ENCODE measurements at regions not wholly inside any gene's neighbourhood (a gene's known extent, or its start where the extent isn't known, plus 50 kb on each side); places are given as distances from the start of the nearest gene placed in this dataset.

DNA sequence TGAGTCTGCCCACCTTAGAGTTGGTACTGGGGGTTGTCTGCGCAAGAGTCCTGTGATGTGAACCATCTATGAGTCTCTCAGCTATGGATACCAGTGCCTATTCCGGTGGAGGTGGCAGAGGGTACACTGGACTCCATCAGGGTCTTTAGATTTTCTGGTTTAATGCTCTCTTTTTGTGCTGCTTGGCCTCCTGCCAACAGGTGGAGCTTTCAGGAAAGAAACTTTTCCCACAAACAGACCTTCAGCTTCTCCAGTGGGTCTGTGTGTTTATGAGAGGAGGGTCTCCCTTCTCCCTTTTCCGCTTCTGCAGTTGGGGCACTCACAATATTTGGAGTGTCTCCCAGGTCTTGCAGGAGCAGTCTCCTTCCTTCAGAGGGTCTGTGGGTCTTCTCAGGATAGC is 1721.9 kb upstream of the SLC39A10 start:
- ATAC-seq (ENCODE audit: low FRiP score) (no peak), DNase-seq (ENCODE audit: low spot score) (no peak)
- TF ChIP-seq, protein P1, sequence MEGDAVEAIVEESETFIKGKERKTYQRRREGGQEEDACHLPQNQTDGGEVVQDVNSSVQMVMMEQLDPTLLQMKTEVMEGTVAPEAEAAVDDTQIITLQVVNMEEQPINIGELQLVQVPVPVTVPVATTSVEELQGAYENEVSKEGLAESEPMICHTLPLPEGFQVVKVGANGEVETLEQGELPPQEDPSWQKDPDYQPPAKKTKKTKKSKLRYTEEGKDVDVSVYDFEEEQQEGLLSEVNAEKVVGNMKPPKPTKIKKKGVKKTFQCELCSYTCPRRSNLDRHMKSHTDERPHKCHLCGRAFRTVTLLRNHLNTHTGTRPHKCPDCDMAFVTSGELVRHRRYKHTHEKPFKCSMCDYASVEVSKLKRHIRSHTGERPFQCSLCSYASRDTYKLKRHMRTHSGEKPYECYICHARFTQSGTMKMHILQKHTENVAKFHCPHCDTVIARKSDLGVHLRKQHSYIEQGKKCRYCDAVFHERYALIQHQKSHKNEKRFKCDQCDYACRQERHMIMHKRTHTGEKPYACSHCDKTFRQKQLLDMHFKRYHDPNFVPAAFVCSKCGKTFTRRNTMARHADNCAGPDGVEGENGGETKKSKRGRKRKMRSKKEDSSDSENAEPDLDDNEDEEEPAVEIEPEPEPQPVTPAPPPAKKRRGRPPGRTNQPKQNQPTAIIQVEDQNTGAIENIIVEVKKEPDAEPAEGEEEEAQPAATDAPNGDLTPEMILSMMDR (IDR thresholded peaks at IDR 0.05), result no peak

GRCh38 chr2:193929131-193929530 is 1727.9 kb upstream of the SLC39A10 start:
- no peak for DNase-seq (ENCODE audit: low spot score)
- ATAC-seq (ENCODE audit: low FRiP score), result no peak
- TF ChIP-seq, protein P1 (IDR thresholded peaks at IDR 0.05), result no peak

GRCh38 chr2:193907561-193907960 is 1712.8 kb upstream of the TMEFF2 start:
- DNase-seq (ENCODE audit: low spot score) (no peak), ATAC-seq (ENCODE audit: low FRiP score) (no peak)
- TF ChIP-seq, protein P1 (IDR thresholded peaks at IDR 0.05), result no peak

GRCh38 chr2:193900292-193900691 is 1705.6 kb upstream of the TMEFF2 start:
- ATAC-seq (ENCODE audit: low FRiP score) (no peak), DNase-seq (ENCODE audit: low spot score) (no peak)
- TF ChIP-seq, protein P1 (IDR thresholded peaks at IDR 0.05), result no peak

DNA sequence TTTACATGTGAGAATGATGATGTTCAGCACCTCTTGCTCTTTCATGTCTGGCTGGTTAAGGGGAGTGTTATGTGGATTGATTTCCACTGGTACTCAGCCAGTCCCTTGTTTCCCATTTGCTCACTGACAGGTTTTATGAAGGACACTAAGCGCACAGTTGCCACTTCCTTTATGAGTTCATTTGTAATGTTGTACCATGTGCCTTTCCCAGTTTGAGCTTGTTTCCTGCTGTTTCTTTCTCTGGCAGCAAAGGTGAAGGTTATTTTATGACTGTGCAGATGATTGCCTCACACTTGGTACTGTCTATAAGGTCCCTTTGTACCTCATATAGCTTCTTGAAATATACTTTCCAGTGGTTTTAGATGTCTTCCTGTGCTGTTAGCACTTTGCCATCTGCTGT is 1700.5 kb upstream of the TMEFF2 start:
- TF ChIP-seq, protein P1 (IDR thresholded peaks at IDR 0.05), result no peak
- ATAC-seq (ENCODE audit: low FRiP score) (no peak), DNase-seq (ENCODE audit: low spot score) (no peak)

DNA sequence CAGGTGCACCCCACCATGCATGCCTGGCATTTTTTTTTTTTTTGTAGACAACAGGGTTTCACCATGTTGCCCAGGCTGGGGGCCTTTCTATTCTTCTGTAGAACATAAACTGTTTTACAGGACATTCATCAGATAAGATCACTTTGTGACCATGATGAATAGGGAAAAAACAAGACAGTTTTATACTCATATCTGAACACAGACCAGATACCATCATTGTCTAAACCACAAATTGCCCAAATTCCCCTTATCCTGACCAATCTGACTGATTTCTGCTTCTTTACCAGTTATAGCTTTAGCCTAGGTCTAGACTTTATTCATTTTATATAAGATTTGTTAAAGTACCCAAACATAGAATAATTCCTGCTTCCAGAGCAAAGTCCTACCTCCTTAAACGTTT is 1699.3 kb upstream of the TMEFF2 start:
- TF ChIP-seq, protein P1 (IDR thresholded peaks at IDR 0.05), result no peak
- no peak for ATAC-seq (ENCODE audit: low FRiP score)
- no peak for DNase-seq (ENCODE audit: low spot score)

DNA sequence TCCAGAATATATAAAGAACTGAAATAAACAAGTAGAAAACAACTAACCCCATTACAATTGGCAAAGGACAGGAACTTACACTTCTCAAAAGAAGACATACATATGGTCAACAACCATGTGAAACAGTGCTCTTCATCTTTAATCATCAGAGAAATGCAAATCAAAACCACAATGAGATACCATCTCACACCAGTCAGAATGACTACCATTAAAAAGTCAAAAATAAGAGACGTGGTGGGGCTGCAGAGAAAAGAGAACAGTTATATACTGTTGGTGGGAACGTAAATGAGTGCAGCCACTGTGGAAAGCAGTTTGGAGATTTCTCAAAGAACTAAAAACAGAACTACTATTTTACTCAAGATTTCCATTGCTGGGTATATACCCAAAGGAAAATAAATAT is 1696.3 kb upstream of the TMEFF2 start:
- ATAC-seq (ENCODE audit: low FRiP score) (no peak), DNase-seq (ENCODE audit: low spot score) (no peak)
- TF ChIP-seq, protein P1 (IDR thresholded peaks at IDR 0.05), result no peak

Data from omental fat pad (tissue), 3 donors.